ENCODE measurements at regions not wholly inside any gene's neighbourhood (a gene's known extent, or its start where the extent isn't known, plus 50 kb on each side); places are given as distances from the start of the nearest gene placed in this dataset.

DNA sequence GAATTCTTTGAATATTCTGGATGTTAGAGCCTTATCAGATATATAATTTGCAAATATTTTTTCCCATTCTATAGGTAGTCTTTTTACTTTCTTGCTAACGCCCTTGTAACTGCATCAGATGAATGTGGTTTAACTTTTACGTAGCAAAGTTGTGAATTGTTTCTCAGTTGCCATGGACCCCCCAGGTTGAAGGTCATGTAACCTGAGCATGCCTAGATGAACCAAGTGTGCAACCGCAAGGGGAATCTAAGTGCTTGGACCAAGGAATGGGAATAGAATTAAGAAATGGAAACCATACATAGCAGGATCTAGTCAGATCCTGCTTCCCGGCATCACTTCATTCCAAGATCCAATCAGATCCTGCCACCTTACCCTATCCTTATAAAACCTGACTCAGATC lies 65.1 kb upstream of the TNP1 start:
- no peak overlapping the region for H3K9ac ChIP-seq (ENCODE audit: low read length)
- no peak for DNase-seq
- H3K27me3 ChIP-seq (replicated peaks in 1 of 4; ENCODE audit: control extremely low read depth in 1 of 4, control insufficient read depth in 3 of 4, insufficient read depth in 4 of 4, low read length in 3 of 4): no peaks in the 10 kb centered on the region
- no peak overlapping the region for H3K4me3 ChIP-seq (ENCODE audit: control extremely low read depth in 1 of 5, extremely low read depth in 1 of 5, insufficient read depth in 1 of 5, low read depth in 2 of 5, low read length in 4 of 5)
- intact Hi-C loops (cut with micrococcal nuclease): no loop called here
- H3K36me3 ChIP-seq (replicated peaks in 1 of 2; ENCODE audit: control extremely low read depth in 1 of 2, control insufficient read depth in 1 of 2, extremely low read depth in 1 of 2, insufficient read depth in 2 of 2, low read length in 1 of 2): no peaks in the 10 kb centered on the region
- peaks cover 0 to 3% (median 0%) of the 10 kb centered on the region in 3 donors for H3K9me3 ChIP-seq (ENCODE audit: control extremely low read depth in 1 of 3, control insufficient read depth in 2 of 3, insufficient read depth in 1 of 3, low read length in 2 of 3)
- no peaks in the 10 kb centered on the region for H4K20me1 ChIP-seq (ENCODE audit: control insufficient read depth, insufficient read depth, low read length, poor library complexity, severe bottlenecking)
- H3K4me3 Mint-ChIP-seq: no peak overlapping the region
- no peaks in the 10 kb centered on the region for H3K9me3 Mint-ChIP-seq (ENCODE audit: insufficient read depth)
- H3K27ac ChIP-seq (ENCODE audit: low read length in 2 of 2): no peak overlapping the region
- 88% methylated on average over 1 of the region's 4 CpGs for WGBS (ENCODE audit: insufficient coverage)
- H3K4me1 ChIP-seq (ENCODE audit: control insufficient read depth in 2 of 2, insufficient read depth in 2 of 2, low read length in 2 of 2): peaks cover 0 to 3% of the 10 kb centered on the region in 2 donors
- POLR2A ChIA-PET: no interaction called here
- H3K4me1 Mint-ChIP-seq: peaks cover 4% of the 10 kb centered on the region
- no peaks in the 10 kb centered on the region for H3K79me2 ChIP-seq (ENCODE audit: control insufficient read depth, insufficient read depth, low read length)
- CTCF ChIA-PET: no interaction called here
- no peak overlapping the region for H3K4me2 ChIP-seq (replicated peaks; ENCODE audit: low read depth, low read length, poor library complexity, severe bottlenecking)
- H2AFZ ChIP-seq (ENCODE audit: insufficient read depth, low read depth, low read length, poor library complexity, severe bottlenecking): no peak overlapping the region
- no peak for TF ChIP-seq EZH2 (IDR thresholded peaks at IDR 0.05; ENCODE audit: borderline replicate concordance, insufficient read depth, low read depth, low read length, poor library complexity, severe bottlenecking)
- H3K27ac Mint-ChIP-seq: no peak overlapping the region
- no peak for ATAC-seq (ENCODE audit: low read depth)
- peaks cover 4% of the 10 kb centered on the region for H3K27me3 Mint-ChIP-seq

DNA sequence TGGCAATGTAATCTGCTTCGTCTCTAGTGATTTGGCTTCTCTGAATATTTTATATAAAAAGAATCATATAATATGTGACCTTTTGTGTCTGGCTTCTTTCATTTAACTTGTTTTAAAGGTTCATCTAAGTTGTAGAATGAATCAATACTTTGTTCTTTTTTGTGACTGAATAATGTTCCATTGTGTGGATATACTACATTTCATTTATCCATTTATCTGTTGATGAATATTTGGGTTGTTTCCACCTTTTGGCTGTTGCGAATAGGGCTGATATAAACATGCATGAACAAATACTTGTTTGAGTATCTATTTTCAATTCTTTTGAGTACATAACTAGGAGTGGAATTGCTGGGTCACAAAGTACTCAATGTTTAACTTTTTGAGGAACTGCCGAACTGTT lies 63.8 kb upstream of the TNP1 start:
- peaks cover 0 to 3% of the 10 kb centered on the region in 2 donors for H3K4me1 ChIP-seq (ENCODE audit: control insufficient read depth in 2 of 2, insufficient read depth in 2 of 2, low read length in 2 of 2)
- no CpG with 5 or more reads among the region's 3 CpGs for WGBS (ENCODE audit: insufficient coverage)
- no peak for ATAC-seq (ENCODE audit: low read depth)
- no peak overlapping the region for H2AFZ ChIP-seq (ENCODE audit: insufficient read depth, low read depth, low read length, poor library complexity, severe bottlenecking)
- ChIA-PET POLR2A (no interaction called here), CTCF (no interaction called here)
- no peaks in the 10 kb centered on the region for H3K79me2 ChIP-seq (ENCODE audit: control insufficient read depth, insufficient read depth, low read length)
- Mint-ChIP-seq H3K9me3 (ENCODE audit: insufficient read depth) (no peaks in the 10 kb centered on the region), H3K27ac (no peak overlapping the region), H3K4me1 (peaks cover 4% of the 10 kb centered on the region), H3K27me3 (peaks cover 4% of the 10 kb centered on the region), H3K4me3 (no peak overlapping the region)
- no peak for TF ChIP-seq EZH2 (IDR thresholded peaks at IDR 0.05; ENCODE audit: borderline replicate concordance, insufficient read depth, low read depth, low read length, poor library complexity, severe bottlenecking)
- TF ChIP-seq, protein P1, sequence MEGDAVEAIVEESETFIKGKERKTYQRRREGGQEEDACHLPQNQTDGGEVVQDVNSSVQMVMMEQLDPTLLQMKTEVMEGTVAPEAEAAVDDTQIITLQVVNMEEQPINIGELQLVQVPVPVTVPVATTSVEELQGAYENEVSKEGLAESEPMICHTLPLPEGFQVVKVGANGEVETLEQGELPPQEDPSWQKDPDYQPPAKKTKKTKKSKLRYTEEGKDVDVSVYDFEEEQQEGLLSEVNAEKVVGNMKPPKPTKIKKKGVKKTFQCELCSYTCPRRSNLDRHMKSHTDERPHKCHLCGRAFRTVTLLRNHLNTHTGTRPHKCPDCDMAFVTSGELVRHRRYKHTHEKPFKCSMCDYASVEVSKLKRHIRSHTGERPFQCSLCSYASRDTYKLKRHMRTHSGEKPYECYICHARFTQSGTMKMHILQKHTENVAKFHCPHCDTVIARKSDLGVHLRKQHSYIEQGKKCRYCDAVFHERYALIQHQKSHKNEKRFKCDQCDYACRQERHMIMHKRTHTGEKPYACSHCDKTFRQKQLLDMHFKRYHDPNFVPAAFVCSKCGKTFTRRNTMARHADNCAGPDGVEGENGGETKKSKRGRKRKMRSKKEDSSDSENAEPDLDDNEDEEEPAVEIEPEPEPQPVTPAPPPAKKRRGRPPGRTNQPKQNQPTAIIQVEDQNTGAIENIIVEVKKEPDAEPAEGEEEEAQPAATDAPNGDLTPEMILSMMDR (IDR thresholded peaks at IDR 0.05): no peak
- intact Hi-C loops (cut with micrococcal nuclease): no loop called here
- H3K27me3 ChIP-seq (replicated peaks in 1 of 4; ENCODE audit: control extremely low read depth in 1 of 4, control insufficient read depth in 3 of 4, insufficient read depth in 4 of 4, low read length in 3 of 4): no peaks in the 10 kb centered on the region
- no peak overlapping the region for H3K27ac ChIP-seq (ENCODE audit: low read length in 2 of 2)
- H3K9ac ChIP-seq (ENCODE audit: low read length): no peak overlapping the region
- no peaks in the 10 kb centered on the region for H3K36me3 ChIP-seq (replicated peaks in 1 of 2; ENCODE audit: control extremely low read depth in 1 of 2, control insufficient read depth in 1 of 2, extremely low read depth in 1 of 2, insufficient read depth in 2 of 2, low read length in 1 of 2)
- H4K20me1 ChIP-seq (ENCODE audit: control insufficient read depth, insufficient read depth, low read length, poor library complexity, severe bottlenecking): no peaks in the 10 kb centered on the region
- DNase-seq: no peak
- H3K4me3 ChIP-seq (ENCODE audit: control extremely low read depth in 1 of 5, extremely low read depth in 1 of 5, insufficient read depth in 1 of 5, low read depth in 2 of 5, low read length in 4 of 5): no peak overlapping the region
- no peak overlapping the region for H3K4me2 ChIP-seq (replicated peaks; ENCODE audit: low read depth, low read length, poor library complexity, severe bottlenecking)
- H3K9me3 ChIP-seq (ENCODE audit: control extremely low read depth in 1 of 3, control insufficient read depth in 2 of 3, insufficient read depth in 1 of 3, low read length in 2 of 3): peaks cover 0 to 4% (median 0%) of the 10 kb centered on the region in 3 donors
